Adipocyte (in vitro differentiated cells): ENCODE measurements at regions not wholly inside any gene's neighbourhood (a gene's known extent, or its start where the extent isn't known, plus 50 kb on each side); places are given as distances from the start of the nearest gene placed in this dataset.

Experiments used
- DNase-seq: peaks from one replicate; pipeline ENCODE4 v3.0.0-alpha.2; 2015; ENCODE audit warnings: low read depth
- H3K27me3 ChIP-seq: replicated peaks from 2 replicates; pipeline ENCODE4 v1.7.0; 2013; ENCODE audit warnings: mild to moderate bottlenecking, low read length, moderate library complexity; ENCODE audit not compliant: control insufficient read depth, insufficient read depth
- H3K36me3 ChIP-seq: 2 replicates; pipeline ENCODE4 v1.7.0; 2013; ENCODE audit warnings: low read length, mild to moderate bottlenecking, moderate library complexity; ENCODE audit not compliant: control insufficient read depth, insufficient read depth, severe bottlenecking
- H3K4me1 ChIP-seq: 2 replicates; pipeline ENCODE4 v1.7.0; 2013; ENCODE audit warnings: mild to moderate bottlenecking, low read length, moderate library complexity; ENCODE audit not compliant: control insufficient read depth, insufficient read depth
- H3K4me3 ChIP-seq: 2 replicates; pipeline ENCODE4 v1.7.0; 2013; ENCODE audit warnings: mild to moderate bottlenecking, low read length, moderate library complexity
- H3K9ac ChIP-seq: 2 replicates; pipeline ENCODE4 v1.7.0; 2013; ENCODE audit warnings: mild to moderate bottlenecking, low read length, moderate library complexity
- H3K9me3 ChIP-seq: 2 replicates; pipeline ENCODE4 v1.7.0; 2013; ENCODE audit warnings: mild to moderate bottlenecking, low read length, moderate library complexity; ENCODE audit not compliant: control insufficient read depth

DNA sequence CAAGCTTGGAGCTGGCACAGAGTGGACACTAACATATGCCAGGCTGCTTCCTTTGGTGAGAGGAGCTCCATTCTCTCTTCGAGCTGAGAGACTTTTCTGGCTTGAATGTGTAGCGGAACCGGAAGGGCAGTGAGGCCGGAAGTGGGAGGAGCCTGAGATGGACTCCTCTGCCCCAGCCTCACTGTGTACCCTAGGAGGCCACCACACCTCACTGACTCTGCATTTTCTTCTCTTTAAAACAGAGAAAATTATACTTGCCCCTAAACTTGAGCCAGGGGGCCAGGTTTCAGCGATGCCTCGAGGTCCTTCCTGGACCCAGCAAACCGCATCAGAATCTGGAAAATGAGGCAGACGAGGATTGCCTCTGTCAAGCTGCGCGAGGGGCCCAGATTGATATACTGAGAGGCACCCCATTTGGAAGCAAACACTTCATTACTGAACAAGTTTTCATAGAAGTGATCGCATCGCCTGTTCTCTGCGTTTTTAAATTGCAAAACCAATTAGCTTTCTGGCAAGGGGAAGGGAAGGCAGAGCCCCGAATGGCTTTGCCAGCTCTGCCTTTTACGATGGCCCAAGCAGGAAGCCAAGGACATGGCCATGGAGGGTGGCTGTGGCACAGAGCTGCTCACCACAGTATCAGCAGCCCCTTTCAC is 708.1 kb downstream of the PTPRU start:
- H3K9ac ChIP-seq = no peak overlapping the region
- H3K9me3 ChIP-seq = no peaks in the 10 kb centered on the region
- no peak overlapping the region for H3K4me3 ChIP-seq
- H3K27me3 ChIP-seq = peaks cover 48% of the 10 kb centered on the region
- DNase-seq = no peak
- no peaks in the 10 kb centered on the region for H3K36me3 ChIP-seq
- no peaks in the 10 kb centered on the region for H3K4me1 ChIP-seq

DNA sequence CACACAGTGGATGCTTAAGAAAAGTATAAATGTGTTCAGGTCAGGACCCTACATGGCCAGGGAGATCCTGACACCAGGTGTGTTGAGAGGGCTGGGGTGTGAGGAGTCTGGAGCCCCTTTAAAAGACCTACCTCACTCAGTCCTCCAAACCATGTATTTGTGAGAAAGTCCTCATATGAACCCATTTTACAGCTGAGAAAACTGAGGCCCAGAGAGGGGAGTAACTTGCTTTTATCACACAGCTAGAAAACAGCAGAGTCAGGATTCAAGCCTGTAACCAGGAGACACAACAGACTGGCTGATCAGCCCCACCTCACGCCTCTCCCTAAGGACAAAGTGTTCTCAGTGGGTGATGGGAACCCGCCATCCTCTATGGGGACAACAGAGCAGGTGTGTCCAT is 706.7 kb downstream of the PTPRU start:
- Histone ChIP-seq H3K4me1 (no peaks in the 10 kb centered on the region), H3K4me3 (no peak overlapping the region), H3K9ac (no peak overlapping the region), H3K27me3 (peaks cover 45% of the 10 kb centered on the region), H3K36me3 (no peaks in the 10 kb centered on the region), H3K9me3 (no peaks in the 10 kb centered on the region)
- no peak for DNase-seq

DNA sequence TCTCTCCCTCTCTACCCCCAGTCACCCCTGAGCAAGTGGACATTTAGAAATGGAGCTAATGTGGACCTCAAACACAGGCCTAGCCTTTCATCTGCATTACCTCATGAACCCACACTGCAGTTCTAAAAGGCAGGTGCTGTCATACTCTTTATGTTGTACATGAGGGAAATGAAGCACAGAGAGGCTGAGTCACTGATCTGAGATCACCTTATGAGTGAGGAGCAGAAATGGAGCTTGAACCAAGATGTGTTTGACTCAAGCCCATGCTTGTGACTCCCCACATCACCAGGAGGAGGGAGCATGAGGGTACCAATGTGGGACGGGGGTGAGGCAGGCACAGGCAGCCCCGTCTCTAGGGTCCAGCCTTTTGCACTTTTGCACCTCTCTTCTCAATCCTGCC is 702.8 kb downstream of the PTPRU start:
- Histone ChIP-seq H3K9ac (no peak overlapping the region), H3K36me3 (no peaks in the 10 kb centered on the region)

DNA sequence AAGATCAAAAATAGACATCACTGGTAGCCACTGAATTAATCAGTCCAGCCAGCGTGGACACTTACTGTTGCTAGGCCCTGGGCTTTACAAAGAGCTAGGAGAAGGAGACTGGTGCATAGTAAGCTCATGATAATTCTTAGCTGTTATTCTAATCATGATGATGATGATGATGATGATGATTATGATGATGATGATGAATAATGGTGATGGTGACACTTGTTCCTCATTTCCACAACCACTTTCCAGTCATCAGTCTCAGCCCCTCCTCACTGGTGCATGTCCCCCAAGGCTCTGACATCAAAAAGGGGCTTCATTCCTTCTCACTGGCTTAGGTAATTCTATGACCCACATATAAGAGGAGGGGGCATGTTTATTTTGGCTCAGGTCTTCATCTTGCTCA is 701.0 kb downstream of the PTPRU start:
- Histone ChIP-seq H3K4me3 (no peak overlapping the region), H3K36me3 (no peaks in the 10 kb centered on the region), H3K9me3 (no peaks in the 10 kb centered on the region), H3K27me3 (peaks cover 42% of the 10 kb centered on the region), H3K9ac (no peak overlapping the region), H3K4me1 (no peaks in the 10 kb centered on the region)
- no peak for DNase-seq

More for the DNA sequence above, 702.8 kb downstream of the PTPRU start:
- Histone ChIP-seq H3K27me3 (peaks cover 39% of the 10 kb centered on the region), H3K4me1 (no peaks in the 10 kb centered on the region), H3K4me3 (no peak overlapping the region), H3K9me3 (no peaks in the 10 kb centered on the region)
- DNase-seq = no peak

DNA sequence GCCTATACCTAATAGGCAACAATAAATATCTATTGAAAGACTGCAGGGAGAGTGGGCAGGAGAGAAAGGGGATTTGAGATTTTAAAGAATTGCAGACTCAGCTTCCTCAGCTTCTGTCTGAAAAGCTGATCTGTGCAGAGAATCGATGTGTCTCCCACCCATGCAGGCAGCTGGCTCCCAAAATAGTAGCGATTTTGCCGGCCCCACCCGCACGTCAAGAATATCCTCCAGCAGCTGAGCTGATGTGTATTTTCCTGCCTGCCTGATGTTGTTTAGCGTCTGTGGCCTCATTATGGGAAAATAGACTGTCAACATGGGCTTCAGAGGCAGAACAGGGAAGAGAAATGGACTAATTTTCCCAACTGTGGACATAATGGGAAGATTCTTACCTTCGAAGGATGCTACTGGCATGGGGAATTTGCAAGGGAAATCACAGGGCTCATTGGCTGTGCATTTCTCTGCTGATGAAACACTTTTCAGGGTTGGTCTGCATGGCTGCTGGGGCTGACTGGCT is 699.8 kb downstream of the PTPRU start:
- H3K4me1 ChIP-seq = no peaks in the 10 kb centered on the region
- no peak overlapping the region for H3K9ac ChIP-seq
- no peak for DNase-seq
- H3K36me3 ChIP-seq = no peaks in the 10 kb centered on the region
- H3K9me3 ChIP-seq = no peaks in the 10 kb centered on the region
- H3K4me3 ChIP-seq = no peak overlapping the region
- H3K27me3 ChIP-seq = peaks cover 44% of the 10 kb centered on the region

DNA sequence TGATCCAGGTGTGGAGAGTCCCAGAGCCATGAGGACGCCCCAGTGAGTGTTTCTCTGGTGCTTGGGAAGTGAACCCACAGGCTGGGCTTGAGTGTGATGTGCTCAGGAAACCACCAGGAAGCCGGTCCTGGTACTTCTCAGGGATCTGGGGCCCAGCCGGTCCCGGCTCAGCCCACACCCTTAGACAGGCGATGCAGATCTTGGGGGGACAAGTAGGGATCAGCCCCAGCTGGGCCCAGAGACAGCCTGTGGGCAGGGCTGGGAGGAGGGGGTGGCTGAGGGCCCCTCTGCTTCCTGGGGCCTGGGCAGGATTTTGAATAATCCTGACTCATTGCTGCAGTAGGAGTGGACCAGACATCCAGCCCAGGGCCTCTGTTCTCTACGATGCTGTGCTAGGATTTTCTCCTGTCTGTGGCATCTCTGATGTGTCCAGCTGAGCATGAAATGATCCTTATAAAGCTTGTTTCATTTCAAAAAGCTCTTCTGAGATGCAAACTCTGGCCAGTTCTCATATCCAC is 698.0 kb downstream of the PTPRU start:
- Histone ChIP-seq H3K27me3 (peaks cover 37% of the 10 kb centered on the region), H3K4me1 (no peaks in the 10 kb centered on the region), H3K4me3 (no peak overlapping the region), H3K9ac (no peak overlapping the region), H3K36me3 (no peaks in the 10 kb centered on the region), H3K9me3 (no peaks in the 10 kb centered on the region)
- DNase-seq = no peak

DNA sequence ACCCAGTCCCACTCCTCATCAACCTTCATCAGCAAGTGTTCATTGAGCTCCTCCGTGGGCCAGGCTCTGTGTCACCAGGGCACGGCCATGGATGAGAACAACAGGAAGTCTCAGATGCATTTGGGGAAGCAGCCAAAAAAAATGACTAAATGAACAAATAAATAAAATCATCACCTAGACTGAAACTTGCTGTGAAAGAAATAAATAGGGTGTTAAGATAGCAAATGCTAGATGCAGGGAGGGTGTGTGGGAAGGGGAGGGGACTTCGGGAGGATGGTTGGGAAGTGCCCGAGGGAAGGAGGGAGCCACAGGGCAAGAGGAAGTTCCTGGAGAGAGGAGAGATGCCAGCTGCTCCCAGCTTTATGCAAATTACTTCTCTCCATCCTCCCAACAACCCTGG is 696.7 kb downstream of the PTPRU start:
- H3K9me3 ChIP-seq = no peaks in the 10 kb centered on the region
- no peaks in the 10 kb centered on the region for H3K4me1 ChIP-seq
- no peak for DNase-seq
- H3K4me3 ChIP-seq = no peak overlapping the region
- H3K27me3 ChIP-seq = peaks cover 38% of the 10 kb centered on the region
- H3K36me3 ChIP-seq = no peaks in the 10 kb centered on the region
- H3K9ac ChIP-seq = no peak overlapping the region

DNA sequence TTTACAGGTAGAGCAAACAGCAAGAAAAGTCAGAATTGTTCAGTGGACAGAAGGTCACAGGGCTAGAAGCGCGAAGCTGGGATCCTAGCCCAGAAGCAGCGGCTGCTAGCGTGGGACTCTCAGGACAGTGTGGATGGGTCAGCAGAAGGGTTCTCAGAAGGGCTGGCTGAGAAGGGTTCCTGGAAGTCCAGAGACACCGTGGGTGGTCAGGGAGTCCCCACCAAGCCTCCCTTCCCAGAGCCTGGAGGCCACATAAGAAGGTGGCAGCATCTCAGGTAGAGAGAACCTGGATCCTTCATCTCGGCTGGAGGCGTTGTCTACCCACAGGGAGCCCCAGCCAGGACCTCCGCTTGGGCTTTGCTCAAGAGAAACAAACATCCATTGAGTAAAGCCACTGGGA is 696.3 kb downstream of the PTPRU start:
- no peaks in the 10 kb centered on the region for H3K36me3 ChIP-seq
- H3K27me3 ChIP-seq = peaks cover 39% of the 10 kb centered on the region
- DNase-seq = no peak
- no peak overlapping the region for H3K4me3 ChIP-seq
- H3K4me1 ChIP-seq = no peaks in the 10 kb centered on the region
- no peak overlapping the region for H3K9ac ChIP-seq
- no peaks in the 10 kb centered on the region for H3K9me3 ChIP-seq

DNA sequence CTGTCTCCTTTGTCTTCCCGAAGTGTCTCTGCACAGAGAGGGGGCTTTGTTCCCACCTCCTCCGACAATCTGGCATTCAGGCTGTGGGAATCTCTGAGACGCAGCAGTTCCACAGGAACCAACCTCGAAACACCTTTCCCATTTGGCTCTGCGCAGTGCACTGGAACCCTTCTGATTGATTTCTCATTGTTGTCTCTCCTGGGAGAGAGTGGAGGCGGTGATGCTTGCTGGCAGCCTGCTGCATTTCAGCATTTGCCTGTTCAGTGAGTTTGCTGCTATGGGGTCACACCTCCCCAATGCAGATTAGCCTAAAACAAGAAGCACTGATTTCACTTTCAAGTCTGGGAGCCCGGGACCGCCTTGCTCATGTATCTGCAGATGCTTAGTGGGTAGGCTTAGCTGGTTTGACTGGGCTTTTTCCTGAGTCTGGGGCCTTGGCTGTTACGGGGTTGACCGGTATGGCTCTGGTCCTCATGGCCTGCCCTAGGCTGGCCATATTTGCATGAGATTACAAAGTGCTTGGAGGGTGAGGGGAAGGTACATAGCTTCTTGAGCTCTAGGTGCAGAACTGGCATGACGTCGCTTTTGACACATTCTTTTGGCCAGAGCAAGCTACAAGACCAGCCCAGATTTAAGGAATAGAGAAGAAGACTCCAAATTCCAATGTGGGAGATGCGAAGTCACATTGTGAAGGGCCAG is 695.3 kb downstream of the PTPRU start:
- no peaks in the 10 kb centered on the region for H3K36me3 ChIP-seq

DNA sequence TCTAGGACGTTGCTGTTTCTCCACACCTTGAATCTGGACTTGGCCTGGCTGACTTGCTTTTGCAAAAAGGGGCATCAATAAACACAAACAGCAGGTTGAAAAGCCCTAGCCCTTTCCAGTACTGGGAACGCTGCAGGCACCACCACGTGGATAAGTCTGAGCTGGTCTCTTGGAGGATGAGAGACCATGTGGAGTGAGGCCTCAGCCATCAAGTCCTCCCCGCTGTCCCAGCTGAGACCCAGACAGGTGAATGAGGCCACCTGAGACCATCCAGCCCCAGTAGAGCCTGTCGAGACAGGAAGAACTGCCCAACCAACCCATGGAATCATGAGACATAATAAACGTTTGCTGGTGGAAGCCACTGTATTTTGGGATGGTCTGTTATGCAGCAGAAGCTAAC is 688.7 kb downstream of the PTPRU start:
- Histone ChIP-seq H3K9me3 (peaks cover 3% of the 10 kb centered on the region), H3K27me3 (peaks cover 32% of the 10 kb centered on the region), H3K36me3 (no peaks in the 10 kb centered on the region), H3K9ac (no peak overlapping the region), H3K4me3 (no peak overlapping the region), H3K4me1 (no peaks in the 10 kb centered on the region)
- no peak for DNase-seq

More for the DNA sequence above, 695.3 kb downstream of the PTPRU start:
- Histone ChIP-seq H3K9me3 (no peaks in the 10 kb centered on the region), H3K9ac (no peak overlapping the region), H3K4me3 (no peak overlapping the region), H3K4me1 (no peaks in the 10 kb centered on the region), H3K27me3 (peaks cover 36% of the 10 kb centered on the region)
- DNase-seq = no peak

DNA sequence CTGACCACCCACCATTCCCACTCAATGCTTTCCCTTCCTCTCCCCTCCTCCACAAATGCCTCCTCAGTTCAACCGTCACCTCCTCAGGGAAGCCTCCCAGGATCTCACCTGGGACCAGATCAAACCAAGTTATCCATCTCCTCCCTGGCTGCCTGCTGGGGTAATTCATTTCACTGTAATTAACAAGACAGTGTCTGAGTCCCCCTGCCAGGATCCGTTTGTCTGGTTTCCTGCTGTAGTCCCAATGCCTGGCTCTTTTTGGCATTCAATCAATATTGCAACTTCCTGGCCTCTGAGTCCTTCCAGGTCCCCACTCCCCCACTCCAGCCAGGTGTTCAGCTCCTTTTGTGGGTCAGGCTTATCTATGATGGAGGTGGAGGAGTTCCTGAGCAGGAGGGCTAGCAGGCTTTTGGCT is 687.7 kb downstream of the PTPRU start:
- no peak for DNase-seq
- H3K27me3 ChIP-seq = peaks cover 31% of the 10 kb centered on the region
- no peak overlapping the region for H3K4me3 ChIP-seq
- H3K4me1 ChIP-seq = no peaks in the 10 kb centered on the region
- H3K9ac ChIP-seq = no peak overlapping the region
- H3K9me3 ChIP-seq = peaks cover 3% of the 10 kb centered on the region
- H3K36me3 ChIP-seq = no peaks in the 10 kb centered on the region
